Central memory CD8-positive, alpha-beta T cell (primary cell): ENCODE measurements at regions not wholly inside any gene's neighbourhood (a gene's known extent, or its start where the extent isn't known, plus 50 kb on each side); places are given as distances from the start of the nearest gene placed in this dataset.

ENCODE experiments used
- ATAC-seq: fragments of 150-1000 bp; cut with Tn5 transposase; replicated peaks from 2 replicates; pipeline ENCODE4 v1.10.0; 2022; ENCODE audit warnings: mild to moderate bottlenecking, moderate FRiP score, moderate number of reproducible peaks; ENCODE audit not compliant: poor library complexity, severe bottlenecking; ENCODE audit errors: extremely low read depth
- DNase-seq, 2 donors: peaks; one replicate each; pipeline ENCODE4 v3.0.0; 2021; ENCODE audit warnings: low spot score in 2 of 2
- H3K27ac Mint-ChIP-seq: one replicate; pipeline ENCODE4 v1.8.0; 2022; ENCODE audit warnings: low read depth, mild to moderate bottlenecking, moderate library complexity, mixed read lengths
- H3K27me3 Mint-ChIP-seq: one replicate; pipeline ENCODE4 v1.8.0; 2022; ENCODE audit warnings: mixed read lengths
- H3K36me3 Mint-ChIP-seq: one replicate; pipeline ENCODE4 v1.8.0; 2022; ENCODE audit warnings: mild to moderate bottlenecking, moderate library complexity, mixed read lengths; ENCODE audit not compliant: insufficient read depth
- H3K4me1 Mint-ChIP-seq: one replicate; pipeline ENCODE4 v1.8.0; 2022; ENCODE audit warnings: mixed read lengths
- H3K4me3 Mint-ChIP-seq: one replicate; pipeline ENCODE4 v1.8.0; 2022; ENCODE audit warnings: mild to moderate bottlenecking, moderate library complexity, mixed read lengths
- H3K9me3 Mint-ChIP-seq: one replicate; pipeline ENCODE4 v1.8.0; 2022; ENCODE audit warnings: mixed read lengths

DNA sequence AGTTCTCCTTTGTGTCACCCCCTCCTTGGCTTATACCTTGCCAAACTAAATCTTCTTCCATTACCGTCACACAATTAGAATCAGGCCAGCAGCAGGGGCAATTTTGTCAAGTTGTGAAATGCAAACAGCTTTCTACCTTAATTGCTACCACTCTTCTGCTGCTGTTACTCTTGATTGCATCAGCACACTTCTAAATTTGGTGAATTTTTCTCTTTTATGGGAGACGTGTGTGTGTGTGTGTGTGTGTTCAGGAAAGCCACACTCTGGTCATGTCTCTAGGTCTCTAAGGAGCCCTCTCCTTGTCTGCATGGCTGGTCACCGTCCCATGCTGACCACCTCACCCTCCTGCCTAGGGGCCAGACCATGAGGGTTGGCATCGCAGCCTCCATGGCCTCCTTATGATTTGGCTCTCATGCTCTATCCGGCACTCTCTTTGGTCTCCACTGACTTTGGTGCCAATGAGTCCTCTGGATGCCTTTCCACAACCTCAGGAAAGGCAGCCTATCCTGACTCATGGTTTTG lies 87.7 kb downstream of the GATA6 start:
- H3K9me3 Mint-ChIP-seq = no peaks in the 10 kb centered on the region
- ATAC-seq (no peak), DNase-seq (no peak)
- no peaks in the 10 kb centered on the region for H3K27me3 Mint-ChIP-seq
- H3K36me3 Mint-ChIP-seq = peaks cover 4% of the 10 kb centered on the region
- no peak overlapping the region for H3K27ac Mint-ChIP-seq
- no peak overlapping the region for H3K4me3 Mint-ChIP-seq
- H3K4me1 Mint-ChIP-seq = peaks cover 47% of the 10 kb centered on the region

DNA sequence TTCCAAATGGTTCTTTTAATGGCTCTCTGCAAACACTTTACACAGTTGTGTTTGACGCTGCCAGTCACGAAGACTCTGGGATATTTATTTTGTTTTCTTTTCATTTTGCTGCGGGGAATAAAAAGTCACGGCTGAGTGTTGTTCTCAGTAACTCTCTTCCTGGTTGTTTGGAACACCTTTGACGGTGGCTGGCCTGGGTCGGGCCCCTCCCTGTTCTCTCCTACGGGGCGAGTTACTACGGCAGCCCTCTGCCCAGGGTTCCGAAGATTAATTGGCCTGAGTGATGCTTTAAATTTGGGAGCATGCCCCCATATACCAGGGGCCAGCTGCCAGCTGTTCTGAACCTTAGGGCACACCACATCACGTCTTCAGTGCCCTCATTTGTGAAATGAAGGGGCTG lies 84.7 kb downstream of the GATA6 start:
- Mint-ChIP-seq H3K4me3 (no peak overlapping the region), H3K27ac (no peak overlapping the region)
- no peak for ATAC-seq

DNA sequence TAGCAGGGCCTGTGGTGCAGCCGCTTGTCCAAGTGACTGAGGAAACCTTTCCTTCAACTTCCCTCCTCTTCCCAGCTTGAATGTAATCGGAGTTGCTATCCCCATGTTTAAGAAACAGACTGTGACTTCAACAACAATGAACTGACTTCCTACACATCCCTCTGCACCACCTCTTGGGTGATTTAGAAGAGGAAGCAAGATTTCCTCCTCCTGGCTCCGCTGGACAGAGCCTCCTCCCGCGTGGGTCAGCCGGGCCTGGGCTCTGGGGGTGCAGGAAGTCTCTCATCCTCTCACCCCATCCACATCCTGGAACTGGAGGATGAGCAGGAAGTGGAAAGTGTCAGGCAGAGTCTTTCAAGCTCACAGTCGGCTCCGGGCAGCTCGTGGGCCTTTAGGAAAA lies 84.3 kb downstream of the GATA6 start:
- peaks cover 2% of the 10 kb centered on the region for H3K36me3 Mint-ChIP-seq
- no peak for DNase-seq
- no peak overlapping the region for H3K27ac Mint-ChIP-seq
- no peaks in the 10 kb centered on the region for H3K27me3 Mint-ChIP-seq
- H3K4me1 Mint-ChIP-seq = peaks cover 34% of the 10 kb centered on the region
- no peaks in the 10 kb centered on the region for H3K9me3 Mint-ChIP-seq
- H3K4me3 Mint-ChIP-seq = no peak overlapping the region
- no peak for ATAC-seq

More for the DNA sequence above, 84.7 kb downstream of the GATA6 start:
- no peaks in the 10 kb centered on the region for H3K9me3 Mint-ChIP-seq
- no peak for DNase-seq
- peaks cover 2% of the 10 kb centered on the region for H3K36me3 Mint-ChIP-seq
- peaks cover 38% of the 10 kb centered on the region for H3K4me1 Mint-ChIP-seq
- no peaks in the 10 kb centered on the region for H3K27me3 Mint-ChIP-seq

DNA sequence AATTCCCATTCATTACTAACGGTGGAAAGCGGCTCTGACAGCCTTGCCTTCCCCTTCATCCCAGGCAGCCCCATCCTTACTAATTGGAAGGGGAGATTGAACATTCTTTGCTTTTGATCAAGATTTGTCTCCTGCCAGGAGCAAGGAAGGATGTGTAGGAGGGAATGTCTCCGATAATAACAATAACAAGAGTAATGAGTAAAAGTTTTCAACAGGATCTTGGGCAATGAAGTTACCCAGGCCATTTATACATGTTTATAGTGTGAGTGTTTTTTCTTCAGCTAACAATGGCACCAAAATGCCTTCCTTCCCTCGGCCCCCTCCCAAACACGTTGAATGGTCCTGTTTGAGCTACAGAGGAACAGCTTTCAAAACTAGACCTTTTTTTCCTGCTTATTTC lies 83.8 kb downstream of the GATA6 start:
- ATAC-seq = no peak
- Mint-ChIP-seq H3K4me1 (peaks cover 30% of the 10 kb centered on the region), H3K4me3 (no peak overlapping the region), H3K27me3 (no peaks in the 10 kb centered on the region), H3K36me3 (peaks cover 2% of the 10 kb centered on the region), H3K27ac (no peak overlapping the region), H3K9me3 (no peaks in the 10 kb centered on the region)
- no peak for DNase-seq
